ENCODE measurements at regions not wholly inside any gene's neighbourhood (a gene's known extent, or its start where the extent isn't known, plus 50 kb on each side); places are given as distances from the start of the nearest gene placed in this dataset.

DNA sequence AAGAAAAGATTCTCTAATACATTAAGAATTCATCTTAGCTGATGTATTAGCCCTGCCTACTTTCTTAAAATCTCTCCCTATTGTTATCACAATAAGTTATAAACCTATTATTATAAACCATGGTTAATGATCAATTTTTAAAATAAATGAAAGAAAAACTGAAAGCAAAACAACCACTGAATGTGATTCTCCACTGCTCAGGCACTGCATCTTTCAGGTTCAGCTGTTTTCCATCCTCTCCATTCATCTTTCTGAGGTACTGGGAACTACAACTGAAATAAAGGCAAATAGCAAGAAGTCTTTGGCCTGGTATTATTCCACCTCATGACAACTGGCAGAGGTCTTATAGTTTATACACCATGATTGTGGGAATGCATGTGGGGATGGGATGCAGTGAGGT lies 798.9 kb upstream of the AADAT start:
- H3K4me2 ChIP-seq (ENCODE audit: insufficient read depth, low read length) = no peak overlapping the region
- H3K4me1 ChIP-seq (replicated peaks in 1 of 2; ENCODE audit: control insufficient read depth in 2 of 2, insufficient read depth in 2 of 2, low read length in 2 of 2) = no peaks in the 10 kb centered on the region
- no peak overlapping the region for H2AFZ ChIP-seq (ENCODE audit: low read depth, low read length)
- no peak overlapping the region for H3K27ac ChIP-seq (ENCODE audit: extremely low read depth, low read depth, low read length)
- BruUV-seq (replicated peaks) = no TSS peak
- no peak for DNase-seq (ENCODE audit: extremely low read depth in 1 of 4, low spot score in 3 of 4)
- ChIA-PET CTCF (ENCODE audit: low intra/inter-chr PET ratio) (no interaction called here), POLR2A (no interaction called here)
- H3K36me3 ChIP-seq (ENCODE audit: control insufficient read depth, insufficient read depth, low read length) = no peaks in the 10 kb centered on the region
- H4K20me1 ChIP-seq (replicated peaks; ENCODE audit: control insufficient read depth, insufficient read depth, low read length) = no peaks in the 10 kb centered on the region
- no peak for FAIRE-seq
- no peaks in the 10 kb centered on the region for H3K27me3 ChIP-seq (ENCODE audit: control insufficient read depth in 2 of 2, insufficient read depth in 2 of 2, low read length in 2 of 2)
- no peaks in the 10 kb centered on the region for H3K79me2 ChIP-seq (ENCODE audit: control insufficient read depth, insufficient read depth, low read length)
- H3K9ac ChIP-seq (ENCODE audit: insufficient read depth in 1 of 2, low read depth in 2 of 2, low read length in 2 of 2) = no peak overlapping the region
- TF ChIP-seq RBM17 (IDR thresholded peaks at IDR 0.05; ENCODE audit: borderline replicate concordance, low read depth, low read length) (no peak), ZSCAN32 (CRISPR knock-in tag; IDR thresholded peaks at IDR 0.05) (no peak), CREB5 (CRISPR knock-in tag; IDR thresholded peaks at IDR 0.05) (no peak), ATF7 (IDR thresholded peaks at IDR 0.05) (no peak), PRDM10 (IDR thresholded peaks at IDR 0.05; ENCODE audit: partially characterized antibody) (no peak), FIP1L1 (IDR thresholded peaks at IDR 0.05; ENCODE audit: low read depth, low read length, poor library complexity, severe bottlenecking) (no peak), MIER1 (IDR thresholded peaks at IDR 0.05; ENCODE audit: low read depth) (no peak)
- TF ChIP-seq, protein P1, sequence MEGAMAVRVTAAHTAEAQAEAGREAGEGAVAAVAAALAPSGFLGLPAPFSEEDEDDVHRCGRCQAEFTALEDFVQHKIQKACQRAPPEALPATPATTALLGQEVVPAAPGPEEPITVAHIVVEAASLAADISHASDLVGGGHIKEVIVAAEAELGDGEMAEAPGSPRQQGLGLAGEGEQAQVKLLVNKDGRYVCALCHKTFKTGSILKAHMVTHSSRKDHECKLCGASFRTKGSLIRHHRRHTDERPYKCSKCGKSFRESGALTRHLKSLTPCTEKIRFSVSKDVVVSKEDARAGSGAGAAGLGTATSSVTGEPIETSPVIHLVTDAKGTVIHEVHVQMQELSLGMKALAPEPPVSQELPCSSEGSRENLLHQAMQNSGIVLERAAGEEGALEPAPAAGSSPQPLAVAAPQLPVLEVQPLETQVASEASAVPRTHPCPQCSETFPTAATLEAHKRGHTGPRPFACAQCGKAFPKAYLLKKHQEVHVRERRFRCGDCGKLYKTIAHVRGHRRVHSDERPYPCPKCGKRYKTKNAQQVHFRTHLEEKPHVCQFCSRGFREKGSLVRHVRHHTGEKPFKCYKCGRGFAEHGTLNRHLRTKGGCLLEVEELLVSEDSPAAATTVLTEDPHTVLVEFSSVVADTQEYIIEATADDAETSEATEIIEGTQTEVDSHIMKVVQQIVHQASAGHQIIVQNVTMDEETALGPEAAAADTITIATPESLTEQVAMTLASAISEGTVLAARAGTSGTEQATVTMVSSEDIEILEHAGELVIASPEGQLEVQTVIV (CRISPR knock-in tag; IDR thresholded peaks at IDR 0.05; ENCODE audit: borderline replicate concordance) = no peak
- no peak overlapping the region for H3K4me3 ChIP-seq
- intact Hi-C loops (cut with micrococcal nuclease) = no loop called here
- in situ Hi-C loops (cut with MboI) = no loop called here
- ATAC-seq = no peak
- no peaks in the 10 kb centered on the region for H3K9me1 ChIP-seq (ENCODE audit: control insufficient read depth, insufficient read depth, low read length)
- H3K9me3 ChIP-seq (replicated peaks; ENCODE audit: control insufficient read depth, insufficient read depth, low read depth, low read length) = no peaks in the 10 kb centered on the region

Measured in K562 (cell line).